GM12878 (cell line): ENCODE measurements at regions not wholly inside any gene's neighbourhood (a gene's known extent, or its start where the extent isn't known, plus 50 kb on each side); places are given as distances from the start of the nearest gene placed in this dataset.

Experiments
- ATAC-seq: fragments of 200-7000 bp; cut with Tn5 transposase; 3 replicates; pipeline ENCODE4 v1.9.1; 2020; ENCODE audit warnings: mild to moderate bottlenecking, moderate library complexity
- BruUV-seq: library from RNA; stranded (reverse); fragments of 400-500 nt; replicated peaks from 2 replicates; lab custom pipeline; 2021; lab: Mats Ljungman, UMichigan
- CTCF ChIA-PET: fragments of 300-600 bp; sonication (Branson Sonifier 250); formaldehyde crosslinking; extraction: SDS; loops from one replicate; lab custom pipeline; 2021; ENCODE audit warnings: inconsistent platforms; lab: Yijun Ruan, JAX
- POLR2A ChIA-PET: fragments of 350-600 bp; formaldehyde crosslinking; extraction: SDS; loops from one replicate; lab custom pipeline; 2021; ENCODE audit warnings: inconsistent platforms; lab: Charles Lee
- RAD21 ChIA-PET: fragments of 300-600 bp; sonication (Branson Sonifier 250); formaldehyde crosslinking; loops from one replicate; lab custom pipeline; 2023; ENCODE audit warnings: antibody characterized with exemption; ENCODE audit not compliant: unreplicated experiment; lab: Charles Lee
- SMC1A ChIA-PET: fragments of 300-600 bp; sonication (Branson Sonifier 250); formaldehyde crosslinking; loops from one replicate; lab custom pipeline; 2023; ENCODE audit not compliant: unreplicated experiment, uncharacterized antibody; lab: Charles Lee
- DNase-seq: peaks from one replicate; pipeline ENCODE4 v3.0.0-alpha.2; 2011; ENCODE audit warnings: low read depth, low spot score
- FAIRE-seq: peaks from 3 replicates; lab custom pipeline; 2011; peaks lifted over from hg19 to GRCh38; lab: Jason Lieb, UNC
- H2AFZ ChIP-seq: 2 replicates; pipeline ENCODE4 v1.6.0; 2011; ENCODE audit warnings: low read depth, low read length, control low read depth; ENCODE audit not compliant: control insufficient read depth
- H3K27ac ChIP-seq: 2 replicates; pipeline ENCODE4 v1.5.1; 2011; ENCODE audit warnings: control low read depth; ENCODE audit not compliant: control insufficient read depth, insufficient read depth
- H3K27me3 ChIP-seq, 2 experiments: replicated peaks in 1 of 2; 2 replicates each; pipeline versions ENCODE4 v1.6.0 to v1.6.1; 2011; ENCODE audit warnings: low read length in 1 of 2; ENCODE audit not compliant: control insufficient read depth in 2 of 2, insufficient read depth in 2 of 2
- H3K36me3 ChIP-seq, 2 experiments: 2 replicates each; pipeline ENCODE4 v1.5.1; 2011; ENCODE audit warnings: low read length in 1 of 2; ENCODE audit not compliant: control insufficient read depth in 2 of 2, insufficient read depth in 2 of 2
- H3K4me1 ChIP-seq: 2 replicates; pipeline ENCODE4 v1.6.1; 2011; ENCODE audit warnings: mild to moderate bottlenecking, low read length, moderate library complexity, mixed read lengths; ENCODE audit not compliant: control insufficient read depth, insufficient read depth
- H3K4me2 ChIP-seq: 2 replicates; pipeline ENCODE4 v1.6.0; 2011; ENCODE audit warnings: control low read depth; ENCODE audit not compliant: control insufficient read depth, insufficient read depth
- H3K4me3 ChIP-seq: fragments of 200-600 bp; sonication (generic); 2 replicates; pipeline ENCODE4 v1.5.1; 2016
- H3K79me2 ChIP-seq: 2 replicates; pipeline ENCODE4 v1.6.0; 2011; ENCODE audit warnings: low read length; ENCODE audit not compliant: control insufficient read depth, insufficient read depth
- H3K9ac ChIP-seq: 2 replicates; pipeline ENCODE4 v1.8.0; 2011; ENCODE audit warnings: low read length, control low read depth, mixed read lengths; ENCODE audit not compliant: control insufficient read depth, insufficient read depth
- H3K9me3 ChIP-seq: replicated peaks from 3 replicates; pipeline ENCODE4 v1.5.1; 2011; ENCODE audit warnings: mild to moderate bottlenecking, low read length; ENCODE audit not compliant: control insufficient read depth, insufficient read depth
- H4K20me1 ChIP-seq: 2 replicates; pipeline ENCODE4 v1.6.0; 2011; ENCODE audit not compliant: control insufficient read depth, insufficient read depth
- BACH1 ChIP-seq: fragments of 450-650 bp; IDR thresholded peaks from 2 replicates; pipeline ENCODE4 v1.6.1; 2017; ENCODE audit warnings: mild to moderate bottlenecking, borderline replicate concordance
- CREM ChIP-seq: IDR thresholded peaks from 2 replicates; pipeline ENCODE4 v1.6.1; 2014; ENCODE audit warnings: antibody characterized with exemption, low read depth
- ELK1 ChIP-seq: IDR thresholded peaks from 2 replicates; pipeline ENCODE4 v1.6.1; 2012; ENCODE audit warnings: low read depth, low read length, improper control_type of control experiment
- ESRRA ChIP-seq: IDR thresholded peaks from 2 replicates; pipeline ENCODE4 v1.6.1; 2012; ENCODE audit warnings: mild to moderate bottlenecking, low read length, improper control_type of control experiment
- FOS ChIP-seq: IDR thresholded peaks from 3 replicates; pipeline ENCODE4 v1.6.1; 2011; ENCODE audit warnings: borderline replicate concordance; ENCODE audit not compliant: insufficient read length; ENCODE audit errors: extremely low read depth
- IKZF2 ChIP-seq, 2 experiments: fragments of 450-650 bp; IDR thresholded peaks; 2 replicates each; pipeline ENCODE4 v1.6.1; 2017; ENCODE audit warnings: mild to moderate bottlenecking in 2 of 2, moderate library complexity in 2 of 2
- MYB ChIP-seq: fragments of 150-350 bp; IDR thresholded peaks from 2 replicates; pipeline ENCODE4 v1.6.1; 2014; ENCODE audit warnings: mild to moderate bottlenecking, low read depth, low read length, borderline replicate concordance
- NFYB ChIP-seq: IDR thresholded peaks from 2 replicates; pipeline ENCODE4 v1.6.1; 2011; ENCODE audit warnings: low read depth, mild to moderate bottlenecking, low read length, improper control_type of control experiment, moderate library complexity; ENCODE audit not compliant: insufficient read depth
- NKRF ChIP-seq: fragments of 450-650 bp; conservative IDR thresholded peaks from 2 replicates; pipeline ENCODE4 v1.6.1; 2017; ENCODE audit warnings: mild to moderate bottlenecking, moderate library complexity
- POU2F2 ChIP-seq: IDR thresholded peaks from 3 replicates; pipeline ENCODE4 v1.6.1; 2011; ENCODE audit warnings: low read depth, mild to moderate bottlenecking, low read length, borderline replicate concordance
- RFX5 ChIP-seq: IDR thresholded peaks from 2 replicates; pipeline ENCODE4 v1.6.1; 2011; ENCODE audit warnings: low read depth, low read length, improper control_type of control experiment
- SMARCA5 ChIP-seq: fragments of 450-650 bp; IDR thresholded peaks from 2 replicates; pipeline ENCODE4 v1.6.1; 2017; ENCODE audit warnings: mild to moderate bottlenecking
- SUPT20H ChIP-seq: IDR thresholded peaks from 2 replicates; pipeline ENCODE4 v1.6.1; 2011; ENCODE audit warnings: low read depth, mild to moderate bottlenecking, low read length, moderate library complexity, borderline replicate concordance; ENCODE audit not compliant: control insufficient read depth
- YBX1 ChIP-seq: fragments of 450-650 bp; IDR thresholded peaks from 2 replicates; pipeline ENCODE4 v1.6.1; 2016; ENCODE audit warnings: antibody characterized with exemption
- ZNF687 ChIP-seq: fragments of 450-650 bp; IDR thresholded peaks from 2 replicates; pipeline ENCODE4 v1.6.1; 2017; ENCODE audit warnings: mild to moderate bottlenecking, moderate library complexity
- WGBS: methylation state at CpG from one replicate; pipeline ENCODE4 v1.1.6; 2016; ENCODE audit warnings: low lambda C conversion rate; ENCODE audit not compliant: insufficient replicate concordance, insufficient coverage; ENCODE audit errors: missing lambda C conversion rate; 5-methylcytosine and 5-hydroxymethylcytosine counted together
- in situ Hi-C: fragments of 300-500 bp; cut with MboI; formaldehyde crosslinking; loops from 9 replicates; pipeline ENCODE4 v1.14.3; 2018; ENCODE audit warnings: mixed read lengths
- intact Hi-C: fragments of 100-400 bp; cut with micrococcal nuclease; formaldehyde crosslinking; loops from one replicate; pipeline ENCODE4 v1.14.2; 2022; ENCODE audit not compliant: unreplicated experiment

GRCh38 chr15:87477737-87478686 lies 778.5 kb downstream of the NTRK3 start (continued):
- no peak for TF ChIP-seq SUPT20H

- ChIA-PET POLR2A (no interaction called here), SMC1A (no interaction called here), RAD21 (no interaction called here), CTCF (no interaction called here)
- no peaks in the 10 kb centered on the region for H3K27me3 ChIP-seq
- no peaks in the 10 kb centered on the region for H4K20me1 ChIP-seq
- BruUV-seq, result no TSS peak
- no peak overlapping the region for H3K27ac ChIP-seq
- H3K9me3 ChIP-seq, result no peaks in the 10 kb centered on the region
- FAIRE-seq (no peak), DNase-seq (no peak), ATAC-seq (no peak)
- H3K4me3 ChIP-seq, result no peak overlapping the region
- intact Hi-C loops (no loop called here), in situ Hi-C loops (no loop called here)
- H3K4me1 ChIP-seq, result no peaks in the 10 kb centered on the region
- H3K79me2 ChIP-seq, result no peaks in the 10 kb centered on the region
- no peak overlapping the region for H2AFZ ChIP-seq
- no peak overlapping the region for H3K9ac ChIP-seq
- H3K4me2 ChIP-seq, result no peak overlapping the region
- H3K36me3 ChIP-seq, result no peaks in the 10 kb centered on the region
- 55% methylated on average over 1 of the region's 1 CpG for WGBS
- TF ChIP-seq NFYB (no peak), ESRRA (no peak), NKRF (no peak), CREM (no peak), RFX5 (no peak), BACH1 (no peak), ZNF687 (no peak), IKZF2 (IDR thresholded peaks at IDR 0.05) (no peak), MYB (no peak), ELK1 (no peak), POU2F2 (no peak), YBX1 (no peak), FOS (no peak), SMARCA5 (no peak)
Observed at GRCh38 chr15:87477026-87477425, 779.5 kb downstream of the NTRK3 start.
